GDM1 (cell line): ENCODE measurements at regions not wholly inside any gene's neighbourhood (a gene's known extent, or its start where the extent isn't known, plus 50 kb on each side); places are given as distances from the start of the nearest gene placed in this dataset.

ENCODE experiments used
- DNase-seq: peaks from one replicate; lab custom pipeline; 2025; lab: John Stamatoyannopoulos, UW

DNA sequence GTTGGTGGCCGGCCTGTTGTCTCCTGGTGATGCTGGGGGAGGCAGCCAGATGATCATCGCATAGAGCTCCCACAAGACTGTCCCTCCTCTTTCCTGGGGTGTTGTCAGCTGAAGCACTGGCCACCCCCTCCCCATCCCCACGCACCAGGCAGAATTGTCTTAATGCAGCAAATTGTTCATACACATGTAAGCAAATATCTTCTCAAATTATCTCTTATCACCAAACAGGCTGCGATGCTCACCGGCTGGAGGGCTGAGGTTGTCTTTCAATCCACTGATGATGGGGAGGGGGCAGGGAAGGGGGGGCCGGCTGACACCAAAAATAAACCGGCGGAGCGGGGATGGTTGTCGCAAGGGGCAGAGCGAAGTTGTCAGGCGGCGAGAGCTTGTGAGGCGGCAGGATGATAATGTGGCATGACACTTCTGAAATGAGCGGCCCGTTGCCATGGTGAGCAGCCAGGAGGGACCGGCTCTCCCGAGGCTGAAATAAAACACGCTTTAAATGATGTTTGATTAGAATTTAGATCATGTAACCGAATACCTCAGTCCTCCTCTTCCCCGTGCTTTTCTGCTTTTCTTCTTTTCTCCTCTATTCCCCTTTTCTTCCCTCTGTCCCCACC lies 59.8 kb downstream of the MRM1 start:
- no peak for DNase-seq

DNA sequence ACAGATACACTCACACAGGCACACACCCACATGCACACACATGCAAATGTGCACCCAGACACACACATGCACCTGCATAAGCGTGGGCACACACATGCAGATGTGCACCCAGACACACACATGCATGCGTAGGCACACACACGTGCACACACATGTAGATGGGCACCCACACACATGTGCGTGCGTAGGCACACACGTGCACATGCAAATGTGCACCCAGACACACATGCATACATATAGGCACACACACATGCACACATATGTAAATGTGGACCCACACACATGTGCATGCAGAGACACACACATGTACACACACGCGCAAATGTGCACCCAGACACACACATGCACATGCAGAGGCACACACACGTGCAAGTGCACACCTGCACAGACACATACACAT lies 60.3 kb downstream of the MRM1 start:
- no peak for DNase-seq

GRCh38 chr17:36665417-36665816 lies 64.0 kb downstream of the MRM1 start:
- no peak for DNase-seq

DNA sequence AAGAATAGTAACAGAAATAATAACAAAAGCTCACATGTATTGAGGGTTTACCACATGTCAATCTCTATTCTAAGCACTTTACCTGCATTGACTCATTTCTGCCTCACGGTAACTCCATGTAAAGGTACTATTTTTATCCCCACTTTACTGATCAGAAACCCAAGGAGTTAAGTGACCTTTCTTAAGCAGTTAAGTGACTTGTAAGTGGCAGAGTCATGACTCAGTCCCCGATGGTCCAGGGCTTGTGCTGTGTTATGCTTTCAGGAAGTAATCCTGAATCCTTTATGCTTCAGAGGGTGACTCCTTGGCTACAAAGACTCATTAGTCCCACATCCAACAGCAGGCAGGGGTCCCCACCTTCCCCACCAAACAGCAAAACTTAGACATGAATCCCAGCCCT lies 66.5 kb downstream of the MRM1 start:
- DNase-seq = no peak

DNA sequence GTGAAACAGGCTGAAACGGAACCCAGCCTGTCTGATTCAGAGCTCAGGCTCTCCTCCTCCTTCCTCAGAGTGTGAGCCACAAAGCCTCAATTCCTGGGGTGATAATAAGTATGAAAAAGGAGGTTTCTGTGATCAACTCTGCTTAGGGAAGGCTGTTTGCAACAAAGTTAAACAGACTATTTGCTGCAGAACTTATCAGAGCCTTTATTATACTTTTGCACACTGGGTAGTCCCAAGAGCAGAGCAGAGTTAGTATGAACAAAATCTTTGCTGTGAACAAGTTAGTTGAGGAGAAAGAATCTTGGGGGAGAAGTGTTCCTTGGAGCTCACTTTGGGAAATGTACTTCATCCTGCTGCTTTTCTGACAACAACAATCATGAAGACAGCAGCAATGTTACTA lies 67.4 kb downstream of the MRM1 start:
- DNase-seq = no peak

- DNase-seq = no peak
These were observed 69.8 kb downstream of the MRM1 start for GRCh38 chr17:36671144-36671543.

DNA sequence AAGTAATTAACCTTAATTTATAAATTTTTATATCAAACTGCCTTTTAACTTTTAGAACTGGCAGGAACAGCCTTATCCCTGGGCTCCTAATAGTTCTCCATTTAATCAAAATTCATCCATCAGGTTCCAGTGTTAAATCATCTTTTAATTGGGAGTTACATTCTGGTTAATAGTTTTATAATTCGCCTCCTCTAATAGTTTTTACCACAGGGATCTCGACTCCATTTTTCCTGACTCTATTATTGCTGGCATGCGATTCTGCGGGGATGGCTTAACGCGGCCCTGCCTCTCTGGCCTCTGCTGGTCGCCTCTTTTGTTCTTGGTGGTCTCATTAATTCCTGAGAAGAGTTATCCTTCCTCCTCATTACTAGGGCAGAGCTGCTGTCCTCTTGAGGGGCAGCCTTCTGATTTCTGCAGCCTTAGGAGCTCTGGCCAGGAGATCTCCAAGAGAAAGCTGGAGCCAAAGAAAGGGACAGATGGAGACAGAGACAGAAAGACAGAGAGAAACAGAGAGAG lies 71.1 kb downstream of the MRM1 start:
- no peak for DNase-seq

DNA sequence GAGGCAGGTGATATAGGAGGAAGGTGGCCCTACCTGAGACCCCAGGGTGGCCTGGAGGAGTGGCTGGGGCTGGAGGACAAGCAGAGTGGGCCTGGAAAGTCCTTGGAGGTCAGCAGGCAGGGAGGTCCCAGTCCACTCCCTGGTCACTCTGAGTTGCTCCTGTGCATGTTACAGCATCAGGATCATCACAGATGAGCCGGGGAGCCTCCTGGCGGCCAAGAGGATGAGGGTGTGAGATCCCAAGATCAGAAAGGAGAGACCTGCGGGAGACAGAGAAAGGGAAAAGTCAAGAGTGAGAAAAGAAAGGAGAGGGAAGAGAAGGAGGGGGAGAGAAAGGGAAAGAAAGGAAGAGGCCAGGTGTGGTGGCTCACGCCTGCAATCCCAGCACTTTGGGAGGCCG lies 71.7 kb downstream of the MRM1 start:
- DNase-seq = no peak

DNA sequence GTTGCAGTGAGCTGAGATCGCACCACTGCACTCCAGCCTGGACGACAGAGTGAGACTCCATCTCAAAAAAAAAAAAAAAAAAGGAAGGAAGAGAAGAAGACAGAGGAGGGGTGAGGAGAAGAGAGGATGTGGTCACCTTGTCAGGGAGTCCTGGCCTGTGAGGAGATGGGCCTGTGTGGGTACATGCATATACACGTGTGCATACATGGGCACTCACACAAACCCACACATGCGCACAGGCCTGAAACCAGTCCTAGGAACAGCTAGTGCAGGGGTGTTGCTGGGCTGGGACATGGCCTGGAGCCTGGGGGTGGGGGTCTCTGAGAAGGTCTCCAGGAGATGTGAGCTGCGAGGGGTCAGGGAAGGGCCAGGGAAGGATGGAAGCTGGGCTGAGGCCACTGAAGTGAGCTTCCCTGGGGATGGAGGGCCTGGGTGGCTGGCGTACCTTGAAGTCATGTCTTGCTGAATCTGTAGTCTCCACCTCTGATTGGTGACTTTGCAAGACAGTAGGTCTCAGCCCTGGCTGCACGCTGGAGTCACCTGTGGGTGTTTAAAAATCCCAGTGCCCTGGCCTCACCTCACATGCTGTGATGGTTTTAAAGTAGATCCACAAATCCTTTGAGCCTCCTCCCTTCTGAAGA lies 72.4 kb downstream of the MRM1 start:
- DNase-seq = no peak

DNA sequence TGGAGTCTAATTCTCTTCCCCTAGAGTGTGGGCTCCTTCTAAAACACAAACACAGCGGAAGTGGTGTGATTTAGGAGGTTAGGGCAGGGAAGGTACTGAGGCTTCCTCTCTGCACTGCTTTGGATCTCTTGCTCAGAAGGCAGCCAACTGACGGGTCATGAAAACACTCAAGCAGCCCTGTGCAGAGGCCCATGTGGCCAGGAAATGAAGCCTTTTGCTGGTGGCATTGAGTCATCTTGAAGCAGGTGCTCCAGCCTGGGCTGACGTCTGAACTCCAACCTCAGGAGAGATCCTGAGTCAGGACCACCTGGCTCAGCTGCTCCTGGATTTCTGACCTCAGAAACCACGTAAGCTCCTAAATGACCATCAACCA lies 72.9 kb downstream of the MRM1 start:
- DNase-seq = no peak

GRCh38 chr17:36675250-36675649 lies 73.9 kb downstream of the MRM1 start:
- DNase-seq = no peak

- DNase-seq = no peak
These were observed 74.4 kb downstream of the MRM1 start for GRCh38 chr17:36675786-36676185.

DNA sequence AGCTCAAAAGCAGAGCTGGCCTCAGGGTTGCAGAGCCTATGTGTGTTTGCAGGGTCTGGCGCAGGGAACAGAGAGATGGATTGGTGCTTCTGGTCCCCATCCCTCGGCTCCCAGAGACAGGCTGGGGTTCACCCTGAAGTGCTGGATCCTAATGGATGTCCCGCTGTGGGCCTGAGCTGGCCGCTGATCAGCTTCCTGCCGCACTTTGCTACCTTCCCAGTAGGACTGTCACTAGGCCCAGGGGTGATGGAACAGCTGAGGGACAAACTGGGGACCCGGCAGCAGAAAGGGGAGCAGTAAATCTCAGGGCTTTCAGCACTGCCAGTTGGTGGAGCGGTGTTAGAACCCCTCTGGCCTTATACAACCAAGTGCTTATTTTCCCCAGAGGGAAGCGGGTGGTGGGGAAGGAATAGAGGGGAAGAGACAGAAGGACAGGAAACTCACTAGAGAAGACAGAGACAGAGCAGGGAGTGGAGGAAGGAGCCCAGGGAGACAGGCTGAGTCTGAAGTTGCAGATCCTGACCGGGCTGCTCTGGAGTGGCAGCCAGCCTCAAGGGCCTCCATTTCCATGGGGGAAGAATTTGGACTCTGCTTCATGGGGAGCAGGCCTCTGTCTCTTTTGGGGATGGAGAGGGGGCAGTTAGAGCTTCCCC lies 78.6 kb downstream of the MRM1 start:
- DNase-seq = no peak

GRCh38 chr17:36680701-36681202 lies 79.4 kb downstream of the MRM1 start:
- no peak for DNase-seq

GRCh38 chr17:36682773-36683172 lies 81.4 kb downstream of the MRM1 start:
- DNase-seq = no peak

DNA sequence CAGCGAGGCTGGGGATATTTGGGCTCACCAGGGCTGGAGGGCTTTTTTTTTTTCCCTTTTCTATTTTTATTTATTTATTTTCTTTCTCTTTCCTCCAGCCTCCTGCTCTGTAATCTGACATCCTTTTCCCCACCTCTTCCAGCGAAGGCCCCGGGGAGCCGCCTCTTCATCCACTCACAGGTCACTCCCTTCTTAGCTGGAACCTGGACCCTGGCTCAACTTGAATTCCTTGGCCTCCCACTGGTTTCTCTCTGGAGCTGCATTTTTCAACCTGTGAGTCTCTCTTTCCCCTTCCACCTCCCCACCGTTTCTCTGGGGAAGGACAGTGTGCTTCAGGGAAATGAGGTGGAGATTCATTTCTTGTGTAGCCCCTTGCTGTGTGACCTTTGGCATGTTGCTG lies 82.0 kb downstream of the MRM1 start:
- DNase-seq = no peak

DNA sequence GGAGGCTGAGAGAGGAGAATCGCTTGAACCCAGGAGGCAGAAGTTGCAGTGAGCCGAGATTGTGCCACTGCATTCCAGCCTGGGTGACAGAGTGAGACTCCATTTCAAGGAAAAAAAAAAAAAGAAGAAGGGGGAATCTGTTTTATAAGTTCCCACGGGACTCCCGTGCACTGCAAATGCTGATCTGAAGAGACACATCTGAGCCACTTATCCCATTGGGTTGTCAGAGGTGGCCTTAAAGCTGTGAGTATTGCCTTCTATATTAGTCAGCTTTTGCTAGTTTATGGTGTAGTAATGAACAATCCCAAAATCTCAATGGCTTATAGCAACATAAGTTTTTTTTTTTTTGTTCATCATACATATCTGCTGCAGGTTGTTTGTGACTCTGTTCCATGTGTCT lies 82.8 kb downstream of the MRM1 start:
- no peak for DNase-seq

GRCh38 chr17:36686123-36686669 lies 84.8 kb downstream of the MRM1 start:
- DNase-seq = no peak

- no peak for DNase-seq
These were observed 86.4 kb downstream of the MRM1 start for GRCh38 chr17:36687736-36688135.

GRCh38 chr17:36689089-36689667 lies 87.8 kb downstream of the MRM1 start:
- DNase-seq = no peak

GRCh38 chr17:36690190-36690589 lies 88.8 kb downstream of the MRM1 start:
- DNase-seq = no peak

DNA sequence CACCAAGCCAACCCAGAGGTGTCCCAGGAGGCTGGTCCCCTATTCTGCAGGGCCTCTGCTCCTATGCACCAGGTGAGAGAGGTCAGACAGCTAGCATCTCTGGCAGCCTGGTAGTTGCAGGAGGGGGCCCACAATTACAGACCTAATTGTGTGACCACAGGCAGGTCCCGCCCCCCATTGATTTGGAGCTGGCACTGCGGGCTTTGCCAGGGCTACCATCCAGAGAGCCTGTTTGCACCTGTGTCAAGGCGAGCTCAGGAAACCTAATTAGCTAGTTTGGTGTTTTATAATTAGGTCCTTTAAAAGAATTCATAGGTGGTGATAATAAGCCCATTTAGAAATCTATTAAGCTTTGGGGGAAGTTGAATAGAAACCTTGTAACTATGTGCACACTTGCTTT lies 90.2 kb downstream of the MRM1 start:
- no peak for DNase-seq

DNA sequence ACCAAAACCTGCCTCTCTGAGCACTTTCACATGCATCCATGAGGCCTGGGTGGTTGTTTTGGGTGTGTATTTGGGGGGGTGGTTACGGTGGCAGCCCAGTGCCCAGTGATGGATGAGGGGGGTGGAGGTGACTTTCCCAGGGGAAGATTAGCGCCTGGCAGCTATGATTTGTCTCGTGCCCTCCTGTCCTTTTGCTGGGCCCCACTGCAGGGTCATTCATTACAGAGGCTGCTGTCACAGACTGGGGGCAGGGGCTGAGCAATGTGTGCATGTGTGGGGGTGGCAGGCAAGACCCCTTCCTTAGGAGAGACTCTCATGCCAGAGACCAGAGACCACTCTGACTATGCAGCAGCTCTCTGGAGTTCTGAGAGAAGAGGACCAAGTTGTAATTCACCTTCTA lies 93.7 kb downstream of the MRM1 start:
- DNase-seq = no peak
